Activated CD8-positive, alpha-beta memory T cell treated with anti-CD3 and anti-CD28 coated beads for 48 hours (primary cell): ENCODE measurements at regions not wholly inside any gene's neighbourhood (a gene's known extent, or its start where the extent isn't known, plus 50 kb on each side); places are given as distances from the start of the nearest gene placed in this dataset.

ENCODE experiments used
- DNase-seq, 3 experiments: peaks; one replicate each; pipeline ENCODE4 v3.0.0-alpha.2; 2020; ENCODE audit warnings: low read depth in 2 of 3, low spot score in 2 of 3

DNA sequence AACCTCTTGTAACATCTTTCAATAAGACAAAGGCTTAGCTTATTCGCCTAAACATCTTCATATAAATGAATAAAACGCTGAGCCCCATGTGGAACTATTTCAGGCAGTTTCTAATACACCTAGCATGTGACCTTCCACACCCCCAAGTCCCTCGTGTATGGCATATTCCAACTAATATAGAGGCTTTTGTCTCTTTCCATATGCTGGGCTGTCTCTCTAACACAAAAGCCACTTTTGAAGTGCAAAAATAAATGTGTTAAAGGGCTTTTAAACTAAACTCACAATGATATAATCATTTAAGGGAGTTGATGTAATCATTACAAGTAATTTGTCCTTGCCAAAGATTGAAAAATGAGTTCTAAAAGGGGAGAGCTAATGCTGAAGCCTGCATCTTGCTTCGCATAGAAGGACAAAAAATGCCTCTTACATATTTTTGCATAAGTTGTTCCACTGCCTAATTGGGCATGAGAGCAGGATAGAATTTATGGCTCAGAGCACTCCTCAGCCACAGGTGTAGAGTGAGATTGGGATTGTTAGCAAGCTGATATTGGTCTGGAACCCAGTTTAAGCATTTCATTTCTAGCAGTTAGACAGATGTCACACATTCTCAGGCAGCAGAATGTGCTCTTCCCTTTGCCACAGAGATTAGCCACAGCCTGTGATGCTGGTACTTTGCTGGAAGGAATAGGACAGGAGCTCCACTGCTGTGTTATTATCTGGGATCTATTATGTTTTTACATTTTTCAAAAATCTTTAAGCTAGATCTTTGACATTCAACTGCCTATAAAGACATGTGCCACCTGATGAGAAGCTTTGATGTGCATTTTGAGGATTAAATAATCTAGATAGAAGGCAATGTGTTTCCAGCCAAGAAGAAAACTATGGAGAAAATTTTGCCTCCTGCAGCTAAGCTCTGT lies 1044.4 kb downstream of the ADGRL2 start:
- no peak for DNase-seq

- no peak for DNase-seq
These were observed 1043.7 kb downstream of the ADGRL2 start for GRCh38 chr1:82844447-82844846.

- DNase-seq, result no peak
These were observed 1043.1 kb downstream of the ADGRL2 start for GRCh38 chr1:82843876-82844275.

DNA sequence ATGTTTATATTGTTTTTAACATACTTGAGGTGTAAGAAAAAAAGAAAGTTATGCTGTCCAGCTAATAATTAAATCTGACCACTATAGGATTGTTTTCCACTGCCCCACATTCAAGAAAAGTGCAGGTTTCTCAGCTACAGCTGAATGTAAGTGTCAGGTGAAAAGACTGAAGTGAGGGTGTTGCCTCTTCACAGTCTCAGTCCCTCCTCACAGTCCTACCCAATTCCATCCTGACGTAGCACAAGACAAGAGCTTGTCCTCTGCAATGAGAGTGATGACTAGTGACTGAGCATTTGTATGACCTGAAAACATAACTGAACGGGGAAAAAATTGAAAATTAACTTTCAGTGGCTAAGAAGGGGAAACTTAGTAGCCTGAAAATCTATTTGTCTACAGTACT lies 1039.5 kb downstream of the ADGRL2 start:
- no peak for DNase-seq

GRCh38 chr1:82837766-82838465 lies 1037.2 kb downstream of the ADGRL2 start:
- no peak for DNase-seq

- no peak for DNase-seq
These were observed 1036.4 kb downstream of the ADGRL2 start for GRCh38 chr1:82836973-82837680.

DNA sequence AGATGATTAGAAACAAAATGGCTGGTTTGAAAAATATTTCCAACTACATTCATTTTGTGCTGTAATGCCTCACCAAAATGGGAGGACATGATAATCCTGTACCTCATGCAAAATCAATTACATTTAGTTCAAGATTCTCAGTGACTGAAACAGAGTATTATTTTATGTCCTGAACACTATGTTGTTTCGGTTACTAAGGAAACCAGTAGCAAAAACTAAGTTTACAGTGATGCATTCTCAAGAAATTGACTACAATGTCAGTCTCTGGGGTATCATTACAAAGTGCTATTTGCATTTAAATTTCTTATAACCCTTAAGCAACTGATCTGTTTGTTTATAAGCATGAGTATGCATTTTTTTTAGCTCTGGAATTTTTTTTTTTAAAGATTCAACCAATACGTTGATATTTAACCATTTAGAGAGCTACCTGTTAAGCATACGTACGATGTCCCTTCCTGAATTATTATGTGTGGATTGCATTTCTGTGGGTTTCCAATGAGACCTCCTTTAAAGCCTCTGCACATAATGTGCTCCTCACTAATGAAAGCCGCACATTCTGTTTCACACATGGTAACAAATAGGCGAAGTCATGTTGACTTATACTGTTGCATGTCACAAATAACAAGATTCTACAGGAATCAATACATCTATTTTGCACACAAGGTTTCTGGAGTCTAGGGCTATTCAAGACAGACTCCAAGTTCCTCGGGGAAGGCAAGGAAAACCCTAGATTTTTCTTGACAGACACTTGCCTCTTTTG lies 1035.7 kb downstream of the ADGRL2 start:
- no peak for DNase-seq

DNA sequence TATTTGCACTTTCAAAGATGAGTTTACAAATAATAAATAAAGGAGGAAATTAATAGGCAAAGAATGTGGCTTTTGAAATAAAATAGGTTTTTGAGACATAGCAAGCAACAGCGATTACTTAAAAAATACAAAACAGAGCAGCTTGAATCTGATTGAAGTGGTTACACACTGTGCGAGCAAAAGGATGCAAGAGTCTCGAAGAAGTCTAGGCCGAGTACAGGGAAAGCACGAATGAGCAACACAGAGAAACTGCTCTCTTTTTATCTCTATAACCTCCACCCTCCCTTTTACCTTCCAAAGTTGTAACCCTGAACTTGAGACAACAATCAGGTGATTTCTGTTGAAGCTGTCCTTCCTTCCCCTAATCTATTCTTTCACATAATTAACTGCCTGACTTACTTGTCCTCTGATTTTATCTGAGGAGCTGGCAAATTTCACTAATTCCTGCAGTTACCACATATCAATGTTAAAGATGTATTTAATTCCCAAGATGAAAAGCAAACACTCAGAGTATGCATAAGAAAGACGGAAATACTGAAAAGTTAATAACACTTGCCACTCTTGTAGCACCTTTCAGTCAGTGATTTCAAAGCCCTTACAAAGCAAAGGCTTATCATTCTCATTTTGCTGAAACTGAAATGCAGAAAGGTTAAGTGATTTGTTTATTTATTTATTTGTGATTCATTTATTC lies 1030.1 kb downstream of the ADGRL2 start:
- DNase-seq, result no peak

GRCh38 chr1:82829527-82829926 lies 1028.8 kb downstream of the ADGRL2 start:
- DNase-seq, result no peak

DNA sequence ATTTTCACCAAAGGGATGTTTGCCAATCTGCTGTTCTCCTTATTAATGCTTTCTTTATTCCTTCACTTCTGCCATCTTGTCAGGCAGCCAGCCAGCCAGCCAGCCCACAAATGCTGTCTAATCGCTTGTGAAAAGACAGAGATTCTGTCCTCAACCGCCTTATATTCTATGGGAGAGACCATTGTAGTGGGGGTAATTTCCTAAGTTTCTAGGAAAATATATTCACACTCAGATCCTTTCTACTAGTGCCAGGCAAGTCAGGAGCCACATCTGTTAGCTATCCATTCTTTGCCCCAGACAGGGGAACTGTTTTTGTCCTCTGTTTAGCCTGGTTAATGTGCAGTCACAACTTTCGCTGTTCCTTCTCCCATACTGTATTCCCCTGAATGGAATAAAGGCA lies 1023.1 kb downstream of the ADGRL2 start:
- DNase-seq, result no peak

DNA sequence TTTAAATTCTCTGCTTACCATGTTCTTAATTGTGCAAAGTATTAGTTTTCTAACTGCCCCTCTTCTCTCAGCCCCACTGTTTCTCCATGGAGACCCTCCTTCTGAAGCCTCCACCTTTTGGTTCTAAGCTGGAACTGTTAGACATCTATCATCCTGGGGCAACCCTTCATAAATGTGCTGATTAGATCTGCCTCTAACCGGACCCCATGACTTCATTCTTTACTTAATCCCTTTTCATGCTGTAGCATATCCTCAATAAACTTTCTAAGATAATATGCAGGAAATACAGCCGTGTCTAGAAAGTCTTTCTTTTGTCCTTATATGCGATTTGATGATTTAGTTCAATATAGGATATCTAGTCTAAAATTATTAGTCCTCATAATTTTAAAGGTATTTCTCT lies 1020.1 kb downstream of the ADGRL2 start:
- DNase-seq, result no peak

DNA sequence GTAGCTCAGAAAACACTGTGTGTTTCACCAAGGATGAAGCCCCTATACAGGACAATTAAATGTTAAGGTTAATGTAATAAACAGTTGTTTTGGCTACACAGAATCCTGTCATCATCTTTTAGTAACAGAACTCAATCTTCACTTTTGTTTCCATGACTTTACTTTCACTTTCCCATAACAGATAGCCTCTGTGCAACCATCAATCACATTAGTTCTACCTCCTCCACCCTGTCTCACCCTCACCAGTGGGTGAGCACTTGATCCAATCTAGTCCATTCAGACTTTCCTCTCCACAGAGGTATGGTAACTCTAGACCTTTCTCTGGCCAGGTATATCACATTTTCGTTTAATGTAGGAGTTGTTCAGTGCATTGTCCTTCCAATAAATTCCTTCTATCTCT lies 1018.5 kb downstream of the ADGRL2 start:
- no peak for DNase-seq

GRCh38 chr1:82818586-82818985 lies 1017.9 kb downstream of the ADGRL2 start:
- DNase-seq, result no peak

- no peak for DNase-seq
These were observed 1012.7 kb downstream of the ADGRL2 start for GRCh38 chr1:82813386-82813785.

- no peak for DNase-seq
These were observed 1009.9 kb downstream of the ADGRL2 start for GRCh38 chr1:82810601-82811000.

DNA sequence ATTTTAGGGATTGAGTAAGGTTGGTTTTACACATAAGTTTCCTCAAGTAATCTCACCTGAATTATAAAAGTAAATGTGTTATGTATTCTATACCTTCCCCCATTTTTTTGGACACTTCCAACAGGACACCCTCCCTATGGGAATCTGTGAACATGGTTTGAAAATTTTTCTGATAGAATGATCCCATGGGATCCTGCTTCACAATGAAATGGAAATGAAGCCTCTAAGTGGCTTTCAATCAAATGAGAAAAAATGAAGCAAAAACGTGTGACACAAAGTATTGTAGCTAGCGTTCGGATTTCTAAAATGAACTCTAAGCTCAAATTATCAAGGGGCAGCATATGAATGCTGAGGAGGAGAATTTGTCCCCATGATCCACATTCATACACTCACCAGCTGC lies 1006.8 kb downstream of the ADGRL2 start:
- no peak for DNase-seq

DNA sequence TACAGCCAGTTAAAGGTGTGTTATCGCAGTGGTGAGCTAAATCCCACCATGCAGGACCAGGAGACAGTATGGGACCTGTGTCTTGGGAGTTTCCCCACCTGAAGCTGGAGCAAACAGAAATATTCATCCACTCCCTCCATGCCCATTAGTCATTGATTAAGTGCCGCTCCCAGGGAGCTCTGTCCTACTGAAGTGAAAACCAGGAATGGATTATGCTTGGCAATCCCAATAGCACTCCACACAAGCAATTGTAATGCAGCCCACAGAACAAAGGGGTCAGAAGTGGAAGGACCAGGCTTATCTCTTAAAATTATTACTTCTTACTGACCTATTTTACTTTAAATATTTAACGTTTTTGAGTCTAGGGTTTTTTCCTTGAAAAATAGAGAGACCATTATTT lies 1005.4 kb downstream of the ADGRL2 start:
- DNase-seq, result no peak

DNA sequence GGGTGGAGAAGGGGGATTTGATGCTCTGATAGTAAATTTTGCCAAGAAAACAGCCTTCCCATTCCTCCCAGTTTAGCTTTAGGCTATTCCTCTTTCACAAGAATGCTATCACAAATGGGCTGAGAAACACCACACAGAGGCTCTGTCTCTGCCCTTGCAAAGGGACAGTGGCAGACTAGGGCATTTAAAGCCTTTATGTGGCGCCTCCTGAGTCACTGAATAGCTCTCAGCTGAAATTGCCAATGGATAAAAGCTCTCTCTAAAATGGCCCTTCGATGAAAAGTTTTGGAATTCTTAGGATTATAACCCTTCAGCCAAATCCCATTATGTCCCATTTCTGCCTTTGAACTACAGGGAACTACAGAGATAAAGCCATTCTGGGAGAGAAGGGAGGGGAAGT lies 1000.4 kb downstream of the ADGRL2 start:
- DNase-seq, result no peak

- no peak for DNase-seq
These were observed 1000.0 kb downstream of the ADGRL2 start for GRCh38 chr1:82800721-82801120.

- no peak for DNase-seq
These were observed 998.5 kb downstream of the ADGRL2 start for GRCh38 chr1:82799261-82799660.
